ENCODE measurements at regions not wholly inside any gene's neighbourhood (a gene's known extent, or its start where the extent isn't known, plus 50 kb on each side); places are given as distances from the start of the nearest gene placed in this dataset.

DNA sequence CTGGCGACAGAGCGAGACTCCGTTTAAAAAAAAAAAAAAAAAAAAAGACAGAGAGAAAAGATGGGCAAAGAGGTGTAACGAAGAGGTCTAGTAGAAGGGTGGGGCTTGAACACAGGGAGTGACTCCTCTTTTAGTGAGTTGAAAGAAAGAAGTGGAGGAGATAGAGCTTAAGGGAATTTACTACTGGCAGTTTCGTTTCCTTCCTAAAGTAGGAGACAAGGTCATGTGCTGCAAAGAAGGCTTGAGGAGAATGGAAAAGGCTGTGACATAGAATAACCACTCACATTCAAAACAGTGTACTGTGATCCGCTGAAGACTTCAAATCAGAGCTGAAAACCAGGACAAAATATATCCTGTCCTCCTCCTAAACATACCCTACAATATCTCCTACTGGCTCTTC, 63.8 kb upstream of the EIF2S2 start:
- TF ChIP-seq, protein P1, sequence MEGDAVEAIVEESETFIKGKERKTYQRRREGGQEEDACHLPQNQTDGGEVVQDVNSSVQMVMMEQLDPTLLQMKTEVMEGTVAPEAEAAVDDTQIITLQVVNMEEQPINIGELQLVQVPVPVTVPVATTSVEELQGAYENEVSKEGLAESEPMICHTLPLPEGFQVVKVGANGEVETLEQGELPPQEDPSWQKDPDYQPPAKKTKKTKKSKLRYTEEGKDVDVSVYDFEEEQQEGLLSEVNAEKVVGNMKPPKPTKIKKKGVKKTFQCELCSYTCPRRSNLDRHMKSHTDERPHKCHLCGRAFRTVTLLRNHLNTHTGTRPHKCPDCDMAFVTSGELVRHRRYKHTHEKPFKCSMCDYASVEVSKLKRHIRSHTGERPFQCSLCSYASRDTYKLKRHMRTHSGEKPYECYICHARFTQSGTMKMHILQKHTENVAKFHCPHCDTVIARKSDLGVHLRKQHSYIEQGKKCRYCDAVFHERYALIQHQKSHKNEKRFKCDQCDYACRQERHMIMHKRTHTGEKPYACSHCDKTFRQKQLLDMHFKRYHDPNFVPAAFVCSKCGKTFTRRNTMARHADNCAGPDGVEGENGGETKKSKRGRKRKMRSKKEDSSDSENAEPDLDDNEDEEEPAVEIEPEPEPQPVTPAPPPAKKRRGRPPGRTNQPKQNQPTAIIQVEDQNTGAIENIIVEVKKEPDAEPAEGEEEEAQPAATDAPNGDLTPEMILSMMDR (IDR thresholded peaks at IDR 0.05), result no peak
- TF ChIP-seq TCF7L2 (IDR thresholded peaks at IDR 0.05; ENCODE audit: low read depth, low read length), result no peak
- no peak for TF ChIP-seq POLR2AphosphoS5 (IDR thresholded peaks at IDR 0.05; ENCODE audit: low read depth, low read length)
